NB4 (cell line): ENCODE measurements at regions not wholly inside any gene's neighbourhood (a gene's known extent, or its start where the extent isn't known, plus 50 kb on each side); places are given as distances from the start of the nearest gene placed in this dataset.

Source experiments
- CTCF ChIP-seq: IDR thresholded peaks from one replicate; pipeline ENCODE4 v1.5.1; 2012; ENCODE audit warnings: low read depth, low read length
- POLR2A ChIP-seq: IDR thresholded peaks from 2 replicates; pipeline ENCODE4 v1.6.1; 2011; ENCODE audit warnings: mild to moderate bottlenecking; ENCODE audit not compliant: insufficient read length; ENCODE audit errors: extremely low read depth

- TF ChIP-seq CTCF (no peak), POLR2A (no peak)
Measured at GRCh38 chr20:24895898-24896658, 53.0 kb upstream of the CST7 start.
